HepG2 (cell line): ENCODE measurements at regions not wholly inside any gene's neighbourhood (a gene's known extent, or its start where the extent isn't known, plus 50 kb on each side); places are given as distances from the start of the nearest gene placed in this dataset.
A peak's percentile ranks its signal among the peaks of the same experiment; 100 is the strongest.

Experiments
- ATAC-seq: fragments of 200-7000 bp; cut with Tn5 transposase; 3 replicates; pipeline ENCODE4 v1.9.1; 2020; ENCODE audit warnings: mild to moderate bottlenecking, moderate library complexity
- BruUV-seq: library from RNA; stranded (reverse); fragments of 400-500 nt; replicated peaks from 2 replicates; lab custom pipeline; 2021; lab: Mats Ljungman, UMichigan
- CTCF ChIA-PET: fragments of 300-600 bp; formaldehyde crosslinking; extraction: SDS; loops from one replicate; lab custom pipeline; 2021; ENCODE audit warnings: low total read pairs, inconsistent platforms, low intra/inter-chr PET ratio; lab: Yijun Ruan, JAX
- POLR2A ChIA-PET: fragments of 350-600 bp; sonication (Branson Sonifier 250); formaldehyde crosslinking; loops from one replicate; lab custom pipeline; 2020; ENCODE audit warnings: antibody characterized with exemption, inconsistent platforms; lab: Yijun Ruan, JAX
- DNase-seq: peaks from one replicate; pipeline ENCODE4 v3.0.0-alpha.2; 2015; ENCODE audit warnings: low spot score
- FAIRE-seq: peaks from 3 replicates; lab custom pipeline; 2011; peaks lifted over from hg19 to GRCh38; lab: Jason Lieb, UNC
- H2AFZ ChIP-seq: one replicate; pipeline ENCODE4 v1.6.1; 2011; ENCODE audit warnings: low read length, inconsistent platforms
- H3K27ac ChIP-seq: fragments of 300-600 bp; 3 replicates; pipeline ENCODE4 v1.8.0; 2011; ENCODE audit warnings: mixed run types, mild to moderate bottlenecking, mixed read lengths, low read length, inconsistent platforms; ENCODE audit not compliant: insufficient read depth; ENCODE audit errors: extremely low read length
- H3K27me3 ChIP-seq, 2 experiments: fragments of 200-600 bp in 1 of 2; 2 replicates in 1 of 2; 3 replicates in 1 of 2; pipeline versions ENCODE4 v1.6.0 to v1.8.0; 2011; ENCODE audit warnings: low read length in 2 of 2, mild to moderate bottlenecking in 2 of 2, moderate library complexity in 2 of 2, inconsistent platforms in 1 of 2; ENCODE audit not compliant: insufficient read depth in 2 of 2, control insufficient read depth in 1 of 2
- H3K36me3 ChIP-seq, 2 experiments: fragments of 200-600 bp in 1 of 2; replicated peaks in 1 of 2; 2 replicates in 1 of 2; 3 replicates in 1 of 2; pipeline versions ENCODE4 v1.5.1 to v1.8.0; 2011; ENCODE audit warnings: low read length in 2 of 2, inconsistent platforms in 1 of 2; ENCODE audit not compliant: insufficient read depth in 2 of 2, control insufficient read depth in 1 of 2
- H3K4me1 ChIP-seq: 2 replicates; pipeline ENCODE4 v1.5.1; 2012; ENCODE audit warnings: low read length, inconsistent platforms; ENCODE audit not compliant: insufficient read depth
- H3K4me2 ChIP-seq: 2 replicates; pipeline ENCODE4 v1.6.0; 2011; ENCODE audit warnings: low read depth, low read length, inconsistent platforms
- H3K4me3 ChIP-seq, 3 experiments: fragments of 200-600 bp in 1 of 3; sonication (generic), shearing (Covaris generic) in 1 of 3; replicated peaks in 1 of 3; 2 replicates each; pipeline ENCODE4 v1.5.1; 2011 to 2016; ENCODE audit warnings: low read length in 3 of 3, inconsistent platforms in 2 of 3, low read depth in 2 of 3, mild to moderate bottlenecking in 2 of 3, control low read depth in 1 of 3, mixed read lengths in 1 of 3; ENCODE audit not compliant: insufficient read depth in 1 of 3
- H3K79me2 ChIP-seq: one replicate; pipeline ENCODE4 v1.6.1; 2011; ENCODE audit warnings: low read length, inconsistent platforms; ENCODE audit not compliant: insufficient read depth
- H3K9ac ChIP-seq: 2 replicates; pipeline ENCODE4 v1.6.0; 2011; ENCODE audit warnings: mild to moderate bottlenecking, low read depth, low read length, inconsistent platforms; ENCODE audit not compliant: insufficient read depth
- H3K9me3 ChIP-seq: 2 replicates; pipeline ENCODE4 v1.5.1; 2012; ENCODE audit warnings: mild to moderate bottlenecking, low read length
- H4K20me1 ChIP-seq: 2 replicates; pipeline ENCODE4 v1.6.0; 2011; ENCODE audit warnings: inconsistent platforms, mild to moderate bottlenecking, low read length, moderate library complexity; ENCODE audit not compliant: insufficient read depth
- NFATC3 ChIP-seq: sonication (generic); formaldehyde crosslinking; IDR thresholded peaks from 2 replicates; pipeline ENCODE4 v1.5.1; 2020; ENCODE audit warnings: mild to moderate bottlenecking, missing genetic modification reagents
- PAXIP1 ChIP-seq: sonication (generic); formaldehyde crosslinking; conservative IDR thresholded peaks from 2 replicates; pipeline ENCODE4 v1.4.0; 2020; ENCODE audit warnings: mild to moderate bottlenecking, missing genetic modification reagents, moderate library complexity
- SMAD3 ChIP-seq: sonication (generic); formaldehyde crosslinking; IDR thresholded peaks from 2 replicates; pipeline ENCODE4 v1.4.0; 2020; ENCODE audit warnings: missing genetic modification reagents
- SRSF1 ChIP-seq: fragments of 200-400 bp; formaldehyde crosslinking; optimal IDR thresholded peaks from 2 replicates; pipeline ENCODE3; 2017; ENCODE audit warnings: mild to moderate bottlenecking, low read depth, low read length, moderate library complexity
- ZBTB7A ChIP-seq: sonication (generic); formaldehyde crosslinking; IDR thresholded peaks from 2 replicates; pipeline ENCODE4 v1.8.0; 2022; ENCODE audit warnings: mild to moderate bottlenecking, missing genetic modification reagents
- ZNF160 ChIP-seq: sonication (generic); formaldehyde crosslinking; IDR thresholded peaks from 2 replicates; pipeline ENCODE4 v1.8.0; 2022; ENCODE audit warnings: mild to moderate bottlenecking, inconsistent platforms, missing genetic modification reagents
- ZNF484 ChIP-seq: sonication (generic); formaldehyde crosslinking; IDR thresholded peaks from 2 replicates; pipeline ENCODE4 v1.5.1; 2020; ENCODE audit warnings: mild to moderate bottlenecking, low read depth, missing genetic modification reagents, borderline replicate concordance
- ZNF557 ChIP-seq: sonication (generic); formaldehyde crosslinking; IDR thresholded peaks from 2 replicates; pipeline ENCODE4 v1.4.0; 2020; ENCODE audit warnings: missing genetic modification reagents
- ZNF761 ChIP-seq: sonication (generic); formaldehyde crosslinking; conservative IDR thresholded peaks from 2 replicates; pipeline ENCODE4 v1.4.0; 2020; ENCODE audit warnings: mild to moderate bottlenecking, missing genetic modification reagents
- WGBS: methylation state at CpG from one replicate; pipeline ENCODE4 v1.1.6; 2017; ENCODE audit warnings: low lambda C conversion rate; 5-methylcytosine and 5-hydroxymethylcytosine counted together
- in situ Hi-C: cut with HindIII; loops from 2 replicates; pipeline ENCODE4 v1.10.0; 2017; ENCODE audit warnings: low pct_unique_long_range_greater_than_20kb; ENCODE audit not compliant: extremely low pct_ligation_motif_present
- intact Hi-C: fragments of 100-400 bp; cut with micrococcal nuclease; formaldehyde crosslinking; loops from one replicate; pipeline ENCODE4 v1.10.0; 2022; ENCODE audit not compliant: unreplicated experiment
- TF ChIP-seq, protein P1 (sequence below): sonication (generic); formaldehyde crosslinking; IDR thresholded peaks from 2 replicates; pipeline ENCODE4 v1.5.0; 2020; ENCODE audit warnings: mild to moderate bottlenecking, missing genetic modification reagents, moderate library complexity
- TF ChIP-seq, protein P2 (sequence below), 2 experiments: sonication (generic) in 1 of 2; formaldehyde crosslinking in 1 of 2; IDR thresholded peaks; 2 replicates each; pipeline versions ENCODE4 v1.5.1 to v1.6.1; 2011 to 2020; ENCODE audit warnings: borderline replicate concordance in 1 of 2, low read depth in 1 of 2, low read length in 1 of 2, mild to moderate bottlenecking in 1 of 2, missing genetic modification reagents in 1 of 2, moderate library complexity in 1 of 2

DNA sequence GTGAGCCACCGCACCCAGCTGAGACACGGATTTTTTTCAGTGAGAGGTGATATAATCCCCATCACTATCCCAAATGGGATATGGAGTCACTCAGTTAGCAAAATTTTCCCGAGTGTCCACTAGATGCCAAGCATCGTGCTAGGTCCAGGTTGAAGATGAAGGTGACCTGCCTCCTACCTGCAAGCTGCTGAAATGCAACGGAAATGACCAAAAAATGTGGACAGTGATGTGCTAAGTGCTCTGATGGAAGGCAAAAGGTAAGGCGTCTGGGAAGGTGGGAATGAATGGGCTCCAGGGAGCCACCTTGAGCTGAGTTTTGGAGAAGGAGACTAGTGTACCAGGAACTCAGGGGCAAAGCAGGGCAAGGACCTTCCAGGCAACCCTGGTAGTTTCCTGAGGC, 64.6 kb downstream of the CALM1 start:
- Histone ChIP-seq H3K36me3 (no peaks in the 10 kb centered on the region), H3K9me3 (no peaks in the 10 kb centered on the region), H2AFZ (no peak overlapping the region), H3K4me1 (no peaks in the 10 kb centered on the region), H3K27ac (no peak overlapping the region), H3K9ac (no peak overlapping the region), H3K27me3 (peaks cover 0 to 3% of the 10 kb centered on the region in 2 experiments; a peak in 1 of 5 replicates), H3K4me3 (no peak overlapping the region), H4K20me1 (no peaks in the 10 kb centered on the region), H3K79me2 (no peaks in the 10 kb centered on the region), H3K4me2 (no peak overlapping the region)
- intact Hi-C loops (no loop called here), in situ Hi-C loops (no loop called here)
- no peak for FAIRE-seq
- ChIA-PET POLR2A (no interaction called here), CTCF (no interaction called here)
- TF ChIP-seq ZNF484 (CRISPR knock-in tag) (no peak), ZNF160 (no peak), ZNF761 (CRISPR knock-in tag) (no peak)
- TF ChIP-seq, protein P1, sequence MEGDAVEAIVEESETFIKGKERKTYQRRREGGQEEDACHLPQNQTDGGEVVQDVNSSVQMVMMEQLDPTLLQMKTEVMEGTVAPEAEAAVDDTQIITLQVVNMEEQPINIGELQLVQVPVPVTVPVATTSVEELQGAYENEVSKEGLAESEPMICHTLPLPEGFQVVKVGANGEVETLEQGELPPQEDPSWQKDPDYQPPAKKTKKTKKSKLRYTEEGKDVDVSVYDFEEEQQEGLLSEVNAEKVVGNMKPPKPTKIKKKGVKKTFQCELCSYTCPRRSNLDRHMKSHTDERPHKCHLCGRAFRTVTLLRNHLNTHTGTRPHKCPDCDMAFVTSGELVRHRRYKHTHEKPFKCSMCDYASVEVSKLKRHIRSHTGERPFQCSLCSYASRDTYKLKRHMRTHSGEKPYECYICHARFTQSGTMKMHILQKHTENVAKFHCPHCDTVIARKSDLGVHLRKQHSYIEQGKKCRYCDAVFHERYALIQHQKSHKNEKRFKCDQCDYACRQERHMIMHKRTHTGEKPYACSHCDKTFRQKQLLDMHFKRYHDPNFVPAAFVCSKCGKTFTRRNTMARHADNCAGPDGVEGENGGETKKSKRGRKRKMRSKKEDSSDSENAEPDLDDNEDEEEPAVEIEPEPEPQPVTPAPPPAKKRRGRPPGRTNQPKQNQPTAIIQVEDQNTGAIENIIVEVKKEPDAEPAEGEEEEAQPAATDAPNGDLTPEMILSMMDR (CRISPR knock-in tag): 0 out of 2 replicates have a peak, but pooled peaks have one; percentile 28
- no TSS peak for BruUV-seq
- no peak for DNase-seq
- peak; percentile 38; the same call in 1 of the 3 replicates for ATAC-seq
- 35% methylated on average over 6 of the region's 6 CpGs for WGBS

DNA sequence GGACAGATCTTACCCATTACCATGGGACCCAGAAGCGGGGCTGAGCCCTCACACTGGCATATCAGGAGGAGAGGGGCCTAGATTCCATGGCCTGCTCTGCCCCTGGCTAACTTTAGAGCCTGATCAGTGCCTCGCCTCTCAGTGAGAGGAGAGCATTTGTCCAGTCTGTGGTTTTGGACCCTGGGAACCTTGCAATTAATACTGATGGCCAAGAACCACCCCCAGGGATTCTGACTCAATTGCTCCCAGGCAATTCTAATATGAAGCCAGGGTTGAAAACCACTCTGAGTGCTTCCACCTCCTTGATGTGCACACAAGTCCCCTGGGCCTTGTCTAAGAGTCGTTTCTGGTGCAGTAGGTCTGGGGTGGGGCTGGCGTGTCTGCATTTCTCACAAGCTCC, 67.7 kb downstream of the CALM1 start:
- POLR2A ChIA-PET: no interaction called here
- BruUV-seq: no TSS peak
- in situ Hi-C loops: no loop called here
- H3K4me3 ChIP-seq: no peak overlapping the region
- CTCF ChIA-PET: no interaction called here
- no peak overlapping the region for H3K9ac ChIP-seq
- no peaks in the 10 kb centered on the region for H3K9me3 ChIP-seq
- no peaks in the 10 kb centered on the region for H4K20me1 ChIP-seq
- FAIRE-seq (no peak), ATAC-seq (no peak), DNase-seq (no peak)
- 0% methylated on average over 2 of the region's 4 CpGs for WGBS
- H3K4me1 ChIP-seq: no peaks in the 10 kb centered on the region
- peaks cover 0 to 3% of the 10 kb centered on the region in 2 experiments; a peak in 1 of 5 replicates for H3K27me3 ChIP-seq
- no peak overlapping the region for H2AFZ ChIP-seq
- H3K27ac ChIP-seq: no peak overlapping the region
- H3K79me2 ChIP-seq: no peaks in the 10 kb centered on the region
- intact Hi-C loops: no loop called here
- no peaks in the 10 kb centered on the region for H3K36me3 ChIP-seq
- H3K4me2 ChIP-seq: no peak overlapping the region
- no peak for TF ChIP-seq NFATC3 (CRISPR knock-in tag)
- no peak for TF ChIP-seq PAXIP1 (CRISPR knock-in tag)
- TF ChIP-seq SMAD3: no peak
- TF ChIP-seq SRSF1: no peak
- TF ChIP-seq ZBTB7A (CRISPR knock-in tag): no peak
- TF ChIP-seq, protein P2, sequence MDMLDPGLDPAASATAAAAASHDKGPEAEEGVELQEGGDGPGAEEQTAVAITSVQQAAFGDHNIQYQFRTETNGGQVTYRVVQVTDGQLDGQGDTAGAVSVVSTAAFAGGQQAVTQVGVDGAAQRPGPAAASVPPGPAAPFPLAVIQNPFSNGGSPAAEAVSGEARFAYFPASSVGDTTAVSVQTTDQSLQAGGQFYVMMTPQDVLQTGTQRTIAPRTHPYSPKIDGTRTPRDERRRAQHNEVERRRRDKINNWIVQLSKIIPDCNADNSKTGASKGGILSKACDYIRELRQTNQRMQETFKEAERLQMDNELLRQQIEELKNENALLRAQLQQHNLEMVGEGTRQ (IDR thresholded peaks at IDR 0.05; ENCODE audit: low read depth, low read length): no peak
- TF ChIP-seq, protein P2 (CRISPR knock-in tag; IDR thresholded peaks at IDR 0.05; ENCODE audit: borderline replicate concordance): no peak
- no peak for TF ChIP-seq ZNF557 (CRISPR knock-in tag)
